K562 (cell line): ENCODE measurements at regions not wholly inside any gene's neighbourhood (a gene's known extent, or its start where the extent isn't known, plus 50 kb on each side); places are given as distances from the start of the nearest gene placed in this dataset.
"Not testable (repeated sequence)": the region's sequence is repeated elsewhere in the genome, so short reads cannot be mapped to it uniquely, and the experiment has no call there.

Experiments
- ATAC-seq: fragments of 200-7000 bp; cut with Tn5 transposase; 3 replicates; pipeline ENCODE4 v1.9.1; 2020; ENCODE audit warnings: moderate library complexity
- BruUV-seq: library from RNA; stranded (reverse); fragments of 400-500 nt; replicated peaks from 2 replicates; lab custom pipeline; 2021; lab: Mats Ljungman, UMichigan
- CTCF ChIA-PET: fragments of 300-600 bp; formaldehyde crosslinking; extraction: SDS; loops from one replicate; lab custom pipeline; 2021; ENCODE audit warnings: low intra/inter-chr PET ratio; lab: Yijun Ruan, JAX
- POLR2A ChIA-PET: fragments of 300-600, 350-650 bp; sonication (Branson Sonifier 250); formaldehyde crosslinking; extraction: SDS; loops from one replicate; lab custom pipeline; 2021; ENCODE audit warnings: antibody characterized with exemption, inconsistent platforms; lab: Yijun Ruan, JAX
- DNase-seq, 4 experiments: peaks; one replicate each; pipeline versions ENCODE4 v3.0.0 to v3.0.0-alpha.2; 2011 to 2018; ENCODE audit warnings: low spot score in 3 of 4, mixed read lengths in 3 of 4; ENCODE audit errors: extremely low read depth in 1 of 4
- FAIRE-seq: peaks from 2 replicates; lab custom pipeline; 2011; peaks lifted over from hg19 to GRCh38; lab: Jason Lieb, UNC
- H2AFZ ChIP-seq: 2 replicates; pipeline ENCODE4 v1.6.0; 2011; ENCODE audit warnings: low read depth, low read length, control low read depth, inconsistent platforms
- H3K27ac ChIP-seq: fragments of 200-600 bp; 3 replicates; pipeline ENCODE4 v1.8.0; 2011; ENCODE audit warnings: low read depth, mild to moderate bottlenecking, control low read depth, inconsistent platforms, low read length, moderate library complexity, mixed read lengths; ENCODE audit errors: extremely low read depth
- H3K27me3 ChIP-seq, 2 experiments: fragments of 300-600 bp in 1 of 2; 2 replicates in 1 of 2; 3 replicates in 1 of 2; pipeline versions ENCODE4 v1.6.0 to v1.8.0; 2011; ENCODE audit warnings: inconsistent platforms in 2 of 2, low read length in 2 of 2, mild to moderate bottlenecking in 1 of 2, mixed read lengths in 1 of 2, moderate library complexity in 1 of 2; ENCODE audit not compliant: control insufficient read depth in 2 of 2, insufficient read depth in 2 of 2
- H3K36me3 ChIP-seq: fragments of 300-600 bp; 3 replicates; pipeline ENCODE4 v1.8.0; 2011; ENCODE audit warnings: mild to moderate bottlenecking, low read length, inconsistent platforms; ENCODE audit not compliant: control insufficient read depth, insufficient read depth
- H3K4me1 ChIP-seq, 2 experiments: fragments of 200-600 bp in 1 of 2; replicated peaks in 1 of 2; 2 replicates in 1 of 2; 3 replicates in 1 of 2; pipeline versions ENCODE4 v1.5.1 to v1.8.0; 2011; ENCODE audit warnings: inconsistent platforms in 2 of 2, low read length in 2 of 2, mild to moderate bottlenecking in 1 of 2, mixed read lengths in 1 of 2, moderate library complexity in 1 of 2; ENCODE audit not compliant: control insufficient read depth in 2 of 2, insufficient read depth in 2 of 2
- H3K4me2 ChIP-seq: 2 replicates; pipeline ENCODE4 v1.6.1; 2011; ENCODE audit warnings: low read length, control low read depth, inconsistent platforms, mixed read lengths; ENCODE audit not compliant: insufficient read depth
- H3K4me3 ChIP-seq: fragments of 200-600 bp; sonication (generic), shearing (Covaris generic); 2 replicates; pipeline ENCODE4 v1.5.1; 2016; ENCODE audit warnings: control low read depth, inconsistent platforms
- H3K79me2 ChIP-seq: fragments of 200-600 bp; 3 replicates; pipeline ENCODE4 v1.8.0; 2011; ENCODE audit warnings: low read length, inconsistent platforms; ENCODE audit not compliant: control insufficient read depth, insufficient read depth
- H3K9ac ChIP-seq, 2 experiments: 2 replicates each; pipeline versions ENCODE4 v1.6.0 to v1.6.1; 2011; ENCODE audit warnings: low read depth in 2 of 2, low read length in 2 of 2, control low read depth in 1 of 2, inconsistent platforms in 1 of 2, mild to moderate bottlenecking in 1 of 2, mixed read lengths in 1 of 2; ENCODE audit not compliant: insufficient read depth in 1 of 2
- H3K9me1 ChIP-seq: one replicate; pipeline ENCODE4 v1.6.0; 2011; ENCODE audit warnings: inconsistent platforms, mild to moderate bottlenecking, low read length, moderate library complexity; ENCODE audit not compliant: control insufficient read depth, insufficient read depth
- H3K9me3 ChIP-seq: replicated peaks from 2 replicates; pipeline ENCODE4 v1.5.1; 2011; ENCODE audit warnings: low read depth, low read length, inconsistent platforms; ENCODE audit not compliant: control insufficient read depth, insufficient read depth
- H4K20me1 ChIP-seq: replicated peaks from 2 replicates; pipeline ENCODE4 v1.6.1; 2011; ENCODE audit warnings: low read length, inconsistent platforms, mixed read lengths; ENCODE audit not compliant: control insufficient read depth, insufficient read depth
- CREB3 ChIP-seq: fragments of 450-650 bp; conservative IDR thresholded peaks from 2 replicates; pipeline ENCODE4 v1.6.1; 2016; ENCODE audit warnings: missing genetic modification characterization, low read depth, mild to moderate bottlenecking, missing compliant biosample characterization, moderate library complexity
- DDX20 ChIP-seq: fragments of 450-650 bp; IDR thresholded peaks from 2 replicates; pipeline ENCODE4 v1.6.1; 2016; ENCODE audit warnings: missing genetic modification characterization, low read depth, mild to moderate bottlenecking, missing compliant biosample characterization, moderate library complexity
- JUN ChIP-seq, 2 experiments: sonication (generic) in 1 of 2; formaldehyde crosslinking in 1 of 2; IDR thresholded peaks; 2 replicates each; pipeline versions ENCODE4 v1.6.1 to v1.8.0; 2012 to 2022; ENCODE audit warnings: borderline replicate concordance in 2 of 2, mild to moderate bottlenecking in 2 of 2, improper control_type of control experiment in 1 of 2, low read depth in 1 of 2, low read length in 1 of 2, missing genetic modification reagents in 1 of 2
- KDM1A ChIP-seq, 2 experiments: fragments of 450-650 bp; IDR thresholded peaks; 2 replicates each; pipeline ENCODE4 v1.6.1; 2016; ENCODE audit warnings: mild to moderate bottlenecking in 2 of 2
- KLF6 ChIP-seq: fragments of 250-450 bp; sonication (Bioruptor Pico); IDR thresholded peaks from 2 replicates; pipeline ENCODE4 v1.4.0; 2020; ENCODE audit warnings: mild to moderate bottlenecking, moderate library complexity, borderline replicate concordance
- NR4A1 ChIP-seq, 2 experiments: fragments of 250-450 bp in 1 of 2; fragments of 450-650 bp in 1 of 2; sonication (Bioruptor Pico) in 1 of 2; IDR thresholded peaks; 2 replicates each; pipeline versions ENCODE4 v1.4.0 to v1.6.1; 2016 to 2020; ENCODE audit warnings: mild to moderate bottlenecking in 2 of 2, missing compliant biosample characterization in 1 of 2, missing genetic modification characterization in 1 of 2, moderate library complexity in 1 of 2
- SMAD4 ChIP-seq: fragments of 250-450 bp; sonication (Bioruptor Pico); conservative IDR thresholded peaks from 2 replicates; pipeline ENCODE4 v1.8.0; 2021; ENCODE audit warnings: inconsistent platforms, mild to moderate bottlenecking, moderate library complexity
- SMARCE1 ChIP-seq: fragments of 450-650 bp; IDR thresholded peaks from 2 replicates; pipeline ENCODE4 v1.7.1; 2016; ENCODE audit warnings: mild to moderate bottlenecking
- ZNF121 ChIP-seq: sonication (generic); formaldehyde crosslinking; conservative IDR thresholded peaks from 2 replicates; pipeline ENCODE4 v1.8.0; 2022; ENCODE audit warnings: missing genetic modification reagents
- ZNF584 ChIP-seq: fragments of 200-800 bp; sonication (Bioruptor generic); IDR thresholded peaks from 2 replicates; pipeline ENCODE4 v1.6.1; 2016; ENCODE audit warnings: low read depth, mild to moderate bottlenecking, missing genetic modification characterization, missing compliant biosample characterization
- WGBS: fragments of 100-300 bp; shearing (Covaris generic); methylation state at CpG from one replicate; pipeline ENCODE4 v1.1.6; 2016; ENCODE audit warnings: low coverage, mixed read lengths; ENCODE audit not compliant: insufficient coverage; ENCODE audit errors: missing lambda C conversion rate; 5-methylcytosine and 5-hydroxymethylcytosine counted together
- in situ Hi-C: fragments of 300-500 bp; cut with MboI; formaldehyde crosslinking; loops from 4 replicates; pipeline ENCODE4 v1.15.0; 2018; ENCODE audit warnings: inconsistent platforms, mixed read lengths
- intact Hi-C: fragments of 100-400 bp; cut with micrococcal nuclease; formaldehyde crosslinking; loops from 2 replicates; pipeline ENCODE4 v1.14.2; 2022
- TF ChIP-seq, protein P1 (sequence below), 2 experiments: fragments of 200-800 bp in 1 of 2; sonication (Bioruptor generic) in 1 of 2; sonication (generic) in 1 of 2; formaldehyde crosslinking in 1 of 2; IDR thresholded peaks in 1 of 2; conservative IDR thresholded peaks in 1 of 2; 2 replicates each; pipeline versions ENCODE4 v1.5.0 to v1.6.1; 2016 to 2020; ENCODE audit warnings: missing compliant biosample characterization in 1 of 2, missing genetic modification characterization in 1 of 2, missing genetic modification reagents in 1 of 2
- TF ChIP-seq, protein P2 (sequence below): fragments of 200-800 bp; sonication (Bioruptor generic); IDR thresholded peaks from 2 replicates; pipeline ENCODE4 v1.6.1; 2017; ENCODE audit warnings: missing genetic modification characterization, missing compliant biosample characterization
- TF ChIP-seq, protein P3 (sequence below), 2 experiments: fragments of 450-650 bp in 1 of 2; sonication (generic) in 1 of 2; formaldehyde crosslinking in 1 of 2; IDR thresholded peaks in 1 of 2; conservative IDR thresholded peaks in 1 of 2; 2 replicates each; pipeline versions ENCODE4 v1.6.1 to v1.8.1; 2016 to 2023; ENCODE audit warnings: mild to moderate bottlenecking in 2 of 2, moderate library complexity in 2 of 2, inconsistent platforms in 1 of 2, missing genetic modification reagents in 1 of 2

DNA sequence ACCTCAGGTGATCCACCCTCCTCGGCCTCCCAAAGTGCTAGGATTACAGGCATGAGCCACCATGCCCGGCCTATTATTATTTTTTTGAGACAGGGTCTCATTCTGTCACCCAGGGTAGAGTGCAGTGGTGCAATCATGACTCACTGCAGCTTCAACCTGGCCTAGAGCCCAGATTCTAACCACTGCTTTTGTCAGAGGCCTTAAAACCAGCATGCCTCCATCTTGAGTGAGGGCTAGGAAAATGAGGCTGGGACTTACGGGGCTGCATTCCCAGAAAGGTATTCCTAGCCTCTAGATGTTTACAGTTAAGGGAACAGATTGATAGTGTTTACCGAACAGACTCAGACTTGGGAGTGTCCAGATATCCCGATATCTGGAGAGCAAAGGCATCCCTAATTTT is 57.6 kb upstream of the ATF7IP2 start:
- peak in 1 of 4 experiments; percentile 60 for DNase-seq
- H3K27me3 ChIP-seq; H3K27ac ChIP-seq; H3K4me2 ChIP-seq; H3K79me2 ChIP-seq; H4K20me1 ChIP-seq; in situ Hi-C loops; CTCF ChIA-PET; POLR2A ChIA-PET; BruUV-seq; H3K9ac ChIP-seq; H3K9me1 ChIP-seq; H3K9me3 ChIP-seq; H3K36me3 ChIP-seq; H3K4me3 ChIP-seq; FAIRE-seq; TF ChIP-seq NR4A1 (CRISPR knock-in tag; IDR thresholded peaks at IDR 0.05); JUN (CRISPR knock-in tag; IDR thresholded peaks at IDR 0.05; ENCODE audit: borderline replicate concordance): not testable (repeated sequence)
- ATAC-seq: peak; percentile 48; the same call in 2 of the 3 replicates
- peaks cover 4 to 15% of the 10 kb centered on the region in 2 experiments; a peak in 3 of 5 replicates for H3K4me1 ChIP-seq
- intact Hi-C loops: loop anchor here (5.0 kb wide), 1 partner anchor 34 kb away; no protein-coding TSS in a partner anchor
- 0 out of 2 replicates have a peak overlapping the region, but pooled peaks have one; percentile 27 for H2AFZ ChIP-seq
- 42% methylated on average over 5 of the region's 5 CpGs for WGBS
- TF ChIP-seq DDX20 (peak; percentile 81), CREB3 (tag) (0 out of 2 replicates have a peak, but pooled peaks have one; percentile 40), ZNF121 (CRISPR knock-in tag) (peak; percentile 26; the same call in 1 of the 2 replicates), ZNF584 (CRISPR knock-in tag) (peak; percentile 77; the same call in 1 of the 2 replicates), KDM1A (IDR thresholded peaks at IDR 0.05) (0 out of 4 replicates have a peak, but pooled peaks of 1 of the 2 experiments have one; percentile 5), NR4A1 (tag; IDR thresholded peaks at IDR 0.05) (peak; percentile 49; the same call in 1 of the 2 replicates), SMAD4 (CRISPR knock-in tag) (peak; percentile 70), JUN (IDR thresholded peaks at IDR 0.05; ENCODE audit: borderline replicate concordance, low read depth, low read length) (0 out of 2 replicates have a peak, but pooled peaks have one; percentile 24), SMARCE1 (peak; percentile 63; the same call in 1 of the 2 replicates), KLF6 (CRISPR knock-in tag) (peak; percentile 29; the same call in 1 of the 2 replicates)
- TF ChIP-seq, protein P1, sequence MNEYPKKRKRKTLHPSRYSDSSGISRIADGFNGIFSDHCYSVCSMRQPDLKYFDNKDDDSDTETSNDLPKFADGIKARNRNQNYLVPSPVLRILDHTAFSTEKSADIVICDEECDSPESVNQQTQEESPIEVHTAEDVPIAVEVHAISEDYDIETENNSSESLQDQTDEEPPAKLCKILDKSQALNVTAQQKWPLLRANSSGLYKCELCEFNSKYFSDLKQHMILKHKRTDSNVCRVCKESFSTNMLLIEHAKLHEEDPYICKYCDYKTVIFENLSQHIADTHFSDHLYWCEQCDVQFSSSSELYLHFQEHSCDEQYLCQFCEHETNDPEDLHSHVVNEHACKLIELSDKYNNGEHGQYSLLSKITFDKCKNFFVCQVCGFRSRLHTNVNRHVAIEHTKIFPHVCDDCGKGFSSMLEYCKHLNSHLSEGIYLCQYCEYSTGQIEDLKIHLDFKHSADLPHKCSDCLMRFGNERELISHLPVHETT (CRISPR knock-in tag; conservative IDR thresholded peaks at IDR 0.05 in 1 of 2, IDR thresholded peaks at IDR 0.05 in 1 of 2): peak in 1 of 2 experiments; percentile 74; a peak in 2 of 4 replicates
- TF ChIP-seq, protein P2, sequence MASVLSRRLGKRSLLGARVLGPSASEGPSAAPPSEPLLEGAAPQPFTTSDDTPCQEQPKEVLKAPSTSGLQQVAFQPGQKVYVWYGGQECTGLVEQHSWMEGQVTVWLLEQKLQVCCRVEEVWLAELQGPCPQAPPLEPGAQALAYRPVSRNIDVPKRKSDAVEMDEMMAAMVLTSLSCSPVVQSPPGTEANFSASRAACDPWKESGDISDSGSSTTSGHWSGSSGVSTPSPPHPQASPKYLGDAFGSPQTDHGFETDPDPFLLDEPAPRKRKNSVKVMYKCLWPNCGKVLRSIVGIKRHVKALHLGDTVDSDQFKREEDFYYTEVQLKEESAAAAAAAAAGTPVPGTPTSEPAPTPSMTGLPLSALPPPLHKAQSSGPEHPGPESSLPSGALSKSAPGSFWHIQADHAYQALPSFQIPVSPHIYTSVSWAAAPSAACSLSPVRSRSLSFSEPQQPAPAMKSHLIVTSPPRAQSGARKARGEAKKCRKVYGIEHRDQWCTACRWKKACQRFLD: peak; percentile 91; the same call in 1 of the 2 replicates
- TF ChIP-seq, protein P3, sequence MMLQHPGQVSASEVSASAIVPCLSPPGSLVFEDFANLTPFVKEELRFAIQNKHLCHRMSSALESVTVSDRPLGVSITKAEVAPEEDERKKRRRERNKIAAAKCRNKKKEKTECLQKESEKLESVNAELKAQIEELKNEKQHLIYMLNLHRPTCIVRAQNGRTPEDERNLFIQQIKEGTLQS (IDR thresholded peaks at IDR 0.05): peak; percentile 88
- TF ChIP-seq, protein P3 (CRISPR knock-in tag; conservative IDR thresholded peaks at IDR 0.05): not testable (repeated sequence)
